ENCODE measurements at regions not wholly inside any gene's neighbourhood (a gene's known extent, or its start where the extent isn't known, plus 50 kb on each side); places are given as distances from the start of the nearest gene placed in this dataset.

GRCh38 chr13:73901324-73902068, 232.7 kb downstream of the KLF12 start:
- H3K27ac ChIP-seq = no peak overlapping the region
- H3K4me1 ChIP-seq (ENCODE audit: low read depth) = no peaks in the 10 kb centered on the region
- no peak for TF ChIP-seq CTCF (IDR thresholded peaks at IDR 0.05; ENCODE audit: low read depth, low read length)
- H3K36me3 ChIP-seq = no peaks in the 10 kb centered on the region
- H3K4me3 ChIP-seq = no peak overlapping the region
- no peaks in the 10 kb centered on the region for H3K27me3 ChIP-seq
- no peak for DNase-seq (ENCODE audit: low read depth in 1 of 2, low spot score in 1 of 2)
- H3K9me3 ChIP-seq (ENCODE audit: low read depth) = no peaks in the 10 kb centered on the region

- no peaks in the 10 kb centered on the region for H3K4me1 ChIP-seq (ENCODE audit: low read depth)
- DNase-seq (ENCODE audit: low read depth in 1 of 2, low spot score in 1 of 2) = peak in 1 of 2 donors; percentile 18
- TF ChIP-seq CTCF (IDR thresholded peaks at IDR 0.05; ENCODE audit: low read depth, low read length) = no peak
- no peaks in the 10 kb centered on the region for H3K27me3 ChIP-seq
- no peak overlapping the region for H3K4me3 ChIP-seq
- no peak overlapping the region for H3K27ac ChIP-seq
- H3K9me3 ChIP-seq (ENCODE audit: low read depth) = no peaks in the 10 kb centered on the region
- H3K36me3 ChIP-seq = no peaks in the 10 kb centered on the region
These were observed 233.6 kb downstream of the KLF12 start for GRCh38 chr13:73900591-73900990.

- Histone ChIP-seq H3K9me3 (ENCODE audit: low read depth) (no peaks in the 10 kb centered on the region), H3K4me3 (no peak overlapping the region), H3K27me3 (no peaks in the 10 kb centered on the region), H3K27ac (no peak overlapping the region), H3K4me1 (ENCODE audit: low read depth) (no peaks in the 10 kb centered on the region), H3K36me3 (no peaks in the 10 kb centered on the region)
- TF ChIP-seq CTCF (IDR thresholded peaks at IDR 0.05; ENCODE audit: low read depth, low read length) = no peak
- no peak for DNase-seq (ENCODE audit: low read depth in 1 of 2, low spot score in 1 of 2)
These were observed 235.3 kb downstream of the KLF12 start for GRCh38 chr13:73898899-73899298.

- H3K4me3 ChIP-seq = no peak overlapping the region
- no peaks in the 10 kb centered on the region for H3K4me1 ChIP-seq (ENCODE audit: low read depth)
- DNase-seq (ENCODE audit: low read depth in 1 of 2, low spot score in 1 of 2) = no peak
- H3K36me3 ChIP-seq = no peaks in the 10 kb centered on the region
- no peak for TF ChIP-seq CTCF (IDR thresholded peaks at IDR 0.05; ENCODE audit: low read depth, low read length)
- no peak overlapping the region for H3K27ac ChIP-seq
- H3K9me3 ChIP-seq (ENCODE audit: low read depth) = no peaks in the 10 kb centered on the region
- H3K27me3 ChIP-seq = no peaks in the 10 kb centered on the region
These were observed 235.9 kb downstream of the KLF12 start for GRCh38 chr13:73898276-73898675.

- peaks cover 8% of the 10 kb centered on the region for H3K4me1 ChIP-seq (ENCODE audit: low read depth)
- H3K9me3 ChIP-seq (ENCODE audit: low read depth) = no peaks in the 10 kb centered on the region
- no peaks in the 10 kb centered on the region for H3K27me3 ChIP-seq
- DNase-seq (ENCODE audit: low read depth in 1 of 2, low spot score in 1 of 2) = no peak
- no peak overlapping the region for H3K27ac ChIP-seq
- no peak overlapping the region for H3K4me3 ChIP-seq
- H3K36me3 ChIP-seq = no peaks in the 10 kb centered on the region
- TF ChIP-seq CTCF (IDR thresholded peaks at IDR 0.05; ENCODE audit: low read depth, low read length) = no peak
These were observed 239.1 kb downstream of the KLF12 start for GRCh38 chr13:73894995-73895571.

All from cardiac muscle cell (in vitro differentiated cells and primary cell).